GM19328 (cell line): ENCODE measurements at regions not wholly inside any gene's neighbourhood (a gene's known extent, or its start where the extent isn't known, plus 50 kb on each side); places are given as distances from the start of the nearest gene placed in this dataset.
"Not testable (repeated sequence)": the region's sequence is repeated elsewhere in the genome, so short reads cannot be mapped to it uniquely, and the experiment has no call there.

Experiments
- ATAC-seq: cut with Tn5 transposase; IDR thresholded peaks from one replicate; pipeline ENCODE4 v1.9.1; 2021; ENCODE audit warnings: mild to moderate bottlenecking, moderate library complexity; ENCODE audit not compliant: unreplicated experiment

DNA sequence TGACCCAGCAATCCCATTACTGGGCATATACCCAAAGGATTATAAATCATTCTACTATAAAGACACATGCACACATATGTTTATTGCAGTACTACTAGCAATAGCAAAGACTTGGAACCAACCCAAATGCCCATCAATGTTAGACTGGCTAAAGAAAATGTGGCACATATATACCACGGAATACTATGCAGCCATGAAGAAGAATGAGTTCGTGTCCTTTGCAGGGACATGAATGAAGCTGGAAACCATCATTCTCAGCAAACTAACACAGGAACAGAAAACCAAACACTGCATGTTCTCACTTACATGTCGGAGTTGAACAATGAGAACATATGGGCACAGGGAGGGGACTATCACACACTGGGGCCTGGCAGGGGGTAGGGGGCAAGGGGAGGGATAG, 183.0 kb downstream of the HACE1 start:
- ATAC-seq: not testable (repeated sequence)

DNA sequence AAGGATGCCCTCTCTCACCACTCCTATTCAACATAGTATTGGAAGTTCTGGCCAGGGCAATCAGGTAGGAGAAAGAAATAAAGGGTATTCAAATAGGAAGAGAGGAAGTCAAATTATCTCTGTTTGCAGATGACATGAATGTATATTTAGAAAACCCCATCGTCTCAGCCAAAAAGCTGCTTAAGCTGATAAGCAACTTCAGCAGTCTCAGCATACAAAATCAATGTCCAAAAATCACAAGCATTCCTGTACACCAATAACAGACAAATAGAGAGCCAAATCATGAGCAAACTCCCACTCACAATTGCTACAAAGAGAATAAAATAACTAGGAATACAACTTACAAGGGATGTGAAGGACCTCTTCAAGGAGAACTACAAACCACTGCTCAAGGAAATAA, 184.6 kb downstream of the HACE1 start:
- not testable (repeated sequence) for ATAC-seq

DNA sequence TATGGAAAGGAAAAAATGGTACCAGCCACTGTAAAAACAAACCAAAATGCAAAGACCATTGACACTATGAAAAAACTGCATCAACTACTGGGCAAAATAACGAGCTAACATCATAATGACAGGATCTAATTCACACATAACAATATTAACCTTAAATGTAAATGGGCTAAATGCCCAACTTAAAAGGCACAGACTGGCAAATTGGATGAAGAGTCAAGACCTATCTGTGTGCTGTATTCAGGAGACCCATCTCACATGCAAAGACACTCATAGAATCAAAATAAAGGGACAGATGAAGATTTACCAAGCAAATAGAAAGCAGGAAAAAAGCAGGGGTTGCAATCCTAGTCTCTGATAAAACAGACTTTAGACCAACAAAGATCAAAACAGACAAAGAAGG, 186.6 kb downstream of the HACE1 start:
- ATAC-seq: not testable (repeated sequence)

DNA sequence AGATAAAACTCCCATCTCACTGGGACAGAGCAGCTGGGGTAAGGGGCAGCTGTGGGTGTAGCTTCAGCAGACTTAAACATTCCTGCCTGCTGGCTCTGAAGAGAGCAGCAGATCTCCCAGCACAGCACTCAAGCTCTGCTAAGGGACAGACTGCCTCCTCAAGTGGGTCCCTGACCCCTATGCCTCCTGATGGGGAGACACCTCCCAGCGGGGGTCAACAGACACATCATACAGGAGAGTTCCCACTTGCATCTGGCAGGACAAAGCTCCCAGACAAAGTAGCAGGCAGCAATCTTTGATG, 188.2 kb downstream of the HACE1 start:
- not testable (repeated sequence) for ATAC-seq

DNA sequence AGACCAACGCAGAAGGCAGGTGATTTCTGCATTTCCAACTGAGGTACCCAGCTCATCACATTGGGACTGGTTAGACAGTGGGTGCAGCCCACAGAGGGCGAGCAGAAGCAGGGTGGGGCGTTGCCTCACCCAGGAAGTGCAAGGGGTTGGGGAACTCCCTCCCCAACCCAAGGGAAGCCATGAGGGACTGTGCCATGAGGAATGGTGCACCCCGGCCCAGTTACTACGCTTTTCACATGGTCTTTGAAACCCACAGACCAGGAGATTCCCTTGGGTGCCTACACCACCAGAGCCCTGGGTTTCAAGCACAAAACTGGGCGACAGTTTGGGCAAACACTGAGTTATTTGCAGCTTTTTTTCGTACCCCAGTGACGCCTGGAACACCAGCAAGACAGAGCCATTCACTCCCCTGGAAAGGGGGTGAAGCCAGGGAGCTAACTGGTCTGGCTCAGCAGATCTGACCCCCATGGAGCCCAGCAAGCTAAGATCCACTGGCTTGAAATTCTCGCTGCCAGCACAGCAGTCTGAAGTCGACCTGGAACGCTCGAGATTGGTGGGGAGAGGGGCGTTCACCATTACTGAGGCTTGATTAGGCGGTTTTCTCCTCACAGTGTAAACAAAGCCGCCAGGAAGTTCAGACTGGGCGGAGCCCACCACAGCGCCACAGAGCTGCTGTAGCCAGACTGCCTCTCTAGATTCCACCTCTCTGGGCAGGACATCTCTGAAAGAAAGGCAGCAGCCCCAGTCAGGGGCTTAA, 188.7 kb downstream of the HACE1 start:
- ATAC-seq: not testable (repeated sequence)

DNA sequence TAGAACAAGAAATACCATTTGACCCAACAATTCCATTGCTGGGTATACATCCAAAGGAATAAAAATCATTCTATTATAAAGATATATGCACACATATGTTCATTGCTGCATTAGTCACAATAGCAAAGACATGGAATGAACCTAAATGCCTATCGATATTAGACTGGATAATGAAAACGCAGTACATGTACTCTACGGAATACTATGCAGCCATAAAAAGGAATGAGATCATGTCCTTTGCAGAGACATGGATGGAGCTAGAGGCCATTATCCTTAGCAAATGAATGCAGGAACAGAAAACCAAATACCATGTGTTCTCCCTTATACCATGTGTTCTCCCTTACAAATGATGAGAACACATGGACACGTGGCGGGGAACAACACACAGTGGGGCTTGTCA, 190.2 kb downstream of the HACE1 start:
- no peak for ATAC-seq

DNA sequence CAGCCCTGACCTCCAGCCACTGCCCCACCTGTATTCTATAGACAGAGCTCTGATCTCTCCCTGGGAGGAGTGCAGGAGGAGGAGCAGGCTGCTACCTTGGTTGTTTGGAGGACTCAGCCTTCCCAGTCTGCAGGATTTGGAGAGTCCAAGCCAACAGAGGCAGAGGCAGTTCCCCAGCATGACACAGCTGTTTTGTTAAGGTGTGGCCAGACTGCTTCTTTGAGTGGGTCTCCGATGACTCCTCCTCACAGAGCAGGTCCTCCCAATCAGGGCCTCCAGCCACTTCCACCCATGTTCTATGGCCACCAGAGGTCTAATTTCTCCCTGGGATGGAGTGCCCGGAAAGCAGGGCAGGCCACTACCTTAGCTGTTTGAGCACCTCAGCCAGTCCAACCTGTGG, 203.5 kb downstream of the HACE1 start:
- ATAC-seq: no peak

DNA sequence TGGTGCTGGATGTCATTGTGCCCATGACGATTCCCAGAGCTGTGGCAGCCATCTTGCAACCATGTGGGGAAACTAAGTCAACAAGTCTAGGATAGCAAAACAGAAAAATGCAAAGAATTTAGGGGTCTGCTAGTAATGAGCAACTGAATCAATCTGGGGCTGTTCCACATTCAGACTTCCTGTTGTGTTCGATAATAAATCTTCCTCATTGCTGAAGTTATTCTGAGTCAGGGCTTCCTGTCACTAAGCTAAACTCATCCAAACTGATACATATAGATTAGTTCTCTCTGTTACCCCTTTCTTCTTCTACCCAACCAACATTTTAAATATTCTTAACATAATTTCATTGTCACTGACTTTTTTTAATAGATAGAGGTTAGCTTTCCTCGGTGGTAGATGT, 205.9 kb downstream of the HACE1 start:
- no peak for ATAC-seq

DNA sequence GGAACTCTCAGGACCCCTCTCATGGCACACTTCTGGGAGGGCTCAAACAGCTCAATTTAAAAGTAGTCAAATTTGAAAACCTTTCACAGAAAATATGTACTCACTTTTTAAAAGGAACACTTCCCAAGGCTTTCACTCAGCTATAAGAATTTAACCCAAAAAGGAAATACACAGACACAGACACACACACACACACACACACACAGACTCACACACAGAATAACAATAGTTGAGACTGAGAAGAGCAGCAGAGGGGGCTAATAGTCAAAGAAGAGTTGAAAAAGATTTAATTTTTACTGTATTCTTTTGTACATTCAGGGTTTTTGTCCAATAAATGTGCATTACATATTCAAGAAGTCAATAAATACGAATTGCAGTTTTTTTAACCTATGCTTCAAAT, 211.4 kb downstream of the HACE1 start:
- no peak for ATAC-seq

DNA sequence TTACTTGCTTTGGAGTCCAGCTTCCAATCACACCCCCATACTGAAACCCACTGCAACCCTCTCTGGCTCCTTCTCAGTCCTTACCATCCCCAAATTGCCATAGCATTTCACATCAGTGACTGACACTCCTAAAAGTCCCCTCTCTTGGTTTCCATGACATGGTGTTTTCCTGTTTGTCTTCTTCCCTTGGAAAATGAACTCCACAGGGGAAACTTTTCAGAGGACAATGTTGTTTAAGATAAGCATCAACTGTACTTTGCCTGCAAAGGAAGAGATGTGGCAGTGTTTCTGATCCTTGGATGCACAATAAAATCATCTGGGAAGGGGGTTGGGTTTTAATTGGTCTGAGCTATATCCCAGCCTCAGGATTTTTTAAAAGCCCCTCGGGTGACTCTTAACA, 214.9 kb downstream of the HACE1 start:
- ATAC-seq: no peak

DNA sequence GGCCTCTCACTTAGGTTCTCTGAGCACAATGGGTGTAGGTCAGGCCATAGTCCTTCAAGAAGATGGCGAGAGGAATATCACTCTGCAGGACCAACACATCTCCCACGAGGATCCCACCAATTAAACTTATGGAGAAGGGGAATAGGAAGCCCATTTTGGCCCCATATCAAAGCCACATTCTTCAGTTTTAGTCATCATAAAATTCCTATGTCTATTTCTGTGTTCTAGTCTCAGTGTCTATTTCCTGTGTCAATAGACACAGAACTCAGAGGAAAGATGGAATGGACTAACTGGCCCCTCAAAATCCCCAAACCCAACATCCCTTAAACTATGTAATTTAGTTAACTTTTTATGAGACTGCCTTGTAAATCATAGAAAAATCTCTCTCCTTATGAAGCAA, 216.8 kb downstream of the HACE1 start:
- ATAC-seq: no peak

DNA sequence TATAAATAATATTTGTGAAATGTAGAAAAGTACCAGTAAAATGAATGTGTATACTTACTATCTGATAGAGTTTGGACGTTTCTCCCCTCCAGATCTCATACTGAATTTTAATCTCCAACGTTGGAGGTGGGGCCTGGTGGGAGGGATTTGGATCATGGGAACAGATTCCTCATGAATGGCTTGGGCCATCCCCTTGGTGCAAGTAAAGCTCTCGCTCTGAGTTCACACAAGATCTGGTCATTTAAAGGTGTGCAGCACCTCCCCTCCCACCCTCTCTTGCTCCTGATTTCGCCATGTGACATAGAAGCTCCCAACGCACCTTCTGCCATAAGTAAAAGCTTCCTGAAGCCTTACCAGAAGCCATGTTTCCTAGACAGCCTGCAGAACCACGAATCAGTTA, 219.0 kb downstream of the HACE1 start:
- no peak for ATAC-seq

DNA sequence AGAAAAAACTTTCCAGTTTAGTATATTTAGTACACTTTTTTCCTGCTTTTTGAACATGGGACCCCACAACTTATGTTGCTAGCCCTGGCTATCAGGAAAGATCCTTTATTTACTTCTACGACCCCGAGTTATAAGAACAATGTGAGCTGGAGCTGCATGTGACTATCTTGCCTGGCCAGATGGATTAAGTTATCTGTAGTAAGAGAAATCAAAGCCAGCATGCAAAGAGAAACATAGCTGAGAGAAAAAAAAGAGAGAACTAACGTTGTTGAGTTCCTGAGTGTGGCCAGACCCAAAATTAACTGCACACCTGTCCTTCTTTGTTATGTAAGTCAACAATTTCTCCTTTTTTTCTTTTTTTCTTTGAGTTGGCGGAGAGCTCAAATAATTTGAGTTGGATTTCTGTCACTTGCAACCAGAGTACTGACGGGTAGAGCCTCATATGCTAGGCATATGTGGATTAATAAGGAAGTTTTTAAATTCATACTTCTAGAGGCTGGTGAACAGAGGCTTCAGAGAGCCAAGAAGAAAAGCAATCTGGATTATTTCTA, 219.5 kb downstream of the HACE1 start:
- no peak for ATAC-seq

DNA sequence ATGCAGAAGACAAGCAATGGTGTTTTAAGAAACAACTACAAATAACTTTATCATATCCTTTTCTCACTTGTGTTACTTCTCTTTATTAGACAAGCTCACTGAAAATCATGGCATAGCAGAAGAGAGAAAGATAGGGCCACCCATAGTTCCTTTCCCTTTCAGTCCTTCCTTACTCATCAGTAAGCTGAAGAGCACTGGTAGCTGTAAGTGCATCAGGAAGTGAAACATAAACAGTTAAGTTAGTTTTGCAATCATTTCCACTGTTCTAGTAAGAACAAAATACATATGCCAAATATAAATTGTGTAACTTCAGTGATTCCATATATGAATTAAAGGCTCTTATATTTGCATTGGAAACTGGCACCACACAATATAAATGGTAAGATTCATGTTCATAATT, 220.1 kb downstream of the HACE1 start:
- ATAC-seq: peak; percentile 95

DNA sequence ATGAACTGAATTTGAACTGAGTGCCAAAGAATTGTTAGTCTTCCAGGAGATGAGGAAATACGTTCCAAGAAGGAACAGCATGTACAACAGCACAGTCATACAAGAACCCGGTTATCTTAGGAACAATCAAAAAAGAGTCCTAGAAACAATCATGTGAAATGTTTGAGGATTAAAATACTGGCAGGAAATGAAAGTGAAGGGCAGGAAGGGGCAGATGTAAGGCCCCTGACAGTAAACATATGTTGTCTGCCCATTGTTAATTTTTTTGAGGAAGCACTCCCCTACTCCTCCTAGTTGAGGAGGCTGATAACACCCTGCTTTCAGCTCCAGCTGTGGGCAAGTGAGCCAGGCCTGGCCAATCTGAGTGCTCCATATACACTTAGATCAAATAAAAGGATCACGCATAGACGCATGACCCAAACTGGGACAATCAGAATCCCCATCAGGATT, 220.9 kb downstream of the HACE1 start:
- ATAC-seq: no peak

DNA sequence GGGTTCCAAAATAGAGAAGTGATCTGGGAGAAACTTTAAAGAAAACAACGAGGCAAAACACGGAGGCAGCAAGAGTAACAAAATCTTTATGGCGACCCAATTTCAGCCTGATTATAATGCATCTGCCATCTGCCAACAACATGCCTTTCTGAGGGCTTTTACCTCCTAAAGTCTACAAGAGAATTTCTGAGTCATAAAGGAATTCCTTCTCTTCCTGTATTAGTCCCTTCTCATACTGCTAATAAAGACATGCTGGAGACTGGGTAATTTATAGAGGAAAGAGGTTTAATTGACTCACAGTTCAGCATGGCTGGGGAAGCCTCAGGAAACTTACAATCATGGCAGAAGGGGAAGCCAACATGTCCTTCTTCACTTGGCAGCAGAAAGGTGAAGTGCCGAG, 226.6 kb downstream of the HACE1 start:
- ATAC-seq: no peak

DNA sequence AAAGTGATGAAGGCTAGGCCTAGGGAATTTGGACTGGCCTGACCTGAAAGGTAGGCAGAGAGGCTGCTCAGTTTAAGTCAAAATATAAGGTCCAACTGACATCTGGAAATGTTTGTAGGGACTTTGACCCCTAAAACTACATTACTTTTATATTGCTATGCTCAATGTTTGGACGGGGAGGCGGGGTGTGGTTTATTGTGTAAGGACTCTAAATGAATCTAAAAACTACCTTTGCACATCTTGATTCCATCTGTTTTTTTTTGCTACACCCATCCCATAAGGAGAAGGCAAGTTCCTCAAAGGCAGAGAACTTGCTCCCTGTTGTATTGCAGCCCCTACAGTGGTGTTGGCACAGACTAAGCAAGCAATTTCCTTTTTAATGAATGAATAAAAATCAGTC, 227.1 kb downstream of the HACE1 start:
- no peak for ATAC-seq

DNA sequence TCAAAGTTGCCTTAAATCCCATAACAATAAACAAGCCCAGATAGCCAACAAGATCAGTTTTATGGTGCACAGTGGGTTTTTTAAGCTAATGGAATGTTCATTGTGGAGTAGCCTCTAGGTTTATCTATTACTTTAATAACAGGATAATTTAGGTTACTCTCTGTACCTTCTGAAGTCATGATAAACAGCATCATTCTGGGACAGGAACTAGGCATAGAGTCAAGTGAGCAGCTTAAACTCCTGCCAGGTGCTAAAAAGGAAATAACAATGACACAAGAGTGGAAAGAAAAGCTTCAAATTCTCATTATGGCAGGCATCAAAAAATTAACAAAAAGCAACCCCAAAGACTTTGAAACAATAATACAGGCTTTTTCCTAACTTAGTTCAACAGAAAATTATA, 228.8 kb downstream of the HACE1 start:
- no peak for ATAC-seq

DNA sequence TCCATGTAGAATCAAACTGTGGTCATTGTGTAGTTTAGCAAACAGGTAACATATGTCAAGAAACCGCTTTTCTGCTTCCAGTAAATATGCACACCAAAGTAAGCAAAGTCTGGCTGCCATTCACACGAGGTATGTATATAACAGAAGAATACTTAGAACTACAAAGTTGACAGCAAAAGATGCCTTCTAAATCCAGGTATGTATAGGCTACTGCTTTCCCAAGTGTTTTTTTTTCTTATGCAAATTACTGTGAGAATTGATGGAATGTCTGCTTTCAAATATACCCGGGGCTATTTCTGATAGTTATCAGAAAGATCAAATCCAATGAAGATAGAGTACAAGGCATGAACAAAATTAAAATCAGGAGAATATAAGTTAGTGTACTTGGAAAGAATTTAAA, 229.2 kb downstream of the HACE1 start:
- no peak for ATAC-seq

DNA sequence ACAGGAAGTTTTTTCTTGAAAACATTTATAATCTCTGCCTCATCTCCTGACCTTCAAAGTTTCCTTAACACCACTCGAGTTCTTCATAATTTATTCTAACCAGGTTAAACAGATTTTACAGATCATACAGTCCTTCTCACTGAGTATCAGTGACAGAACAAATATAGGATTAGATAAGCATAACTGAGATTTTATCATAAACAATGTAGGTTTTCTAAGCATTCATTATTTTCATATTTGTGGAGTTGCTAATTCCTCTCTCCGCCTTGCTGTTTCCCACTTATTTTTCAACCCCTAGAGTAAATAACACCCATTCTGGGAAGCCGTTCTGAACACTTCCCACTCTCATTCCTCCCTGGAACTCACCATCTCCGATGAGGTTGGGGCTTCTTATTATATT, 229.9 kb downstream of the HACE1 start:
- ATAC-seq: no peak

DNA sequence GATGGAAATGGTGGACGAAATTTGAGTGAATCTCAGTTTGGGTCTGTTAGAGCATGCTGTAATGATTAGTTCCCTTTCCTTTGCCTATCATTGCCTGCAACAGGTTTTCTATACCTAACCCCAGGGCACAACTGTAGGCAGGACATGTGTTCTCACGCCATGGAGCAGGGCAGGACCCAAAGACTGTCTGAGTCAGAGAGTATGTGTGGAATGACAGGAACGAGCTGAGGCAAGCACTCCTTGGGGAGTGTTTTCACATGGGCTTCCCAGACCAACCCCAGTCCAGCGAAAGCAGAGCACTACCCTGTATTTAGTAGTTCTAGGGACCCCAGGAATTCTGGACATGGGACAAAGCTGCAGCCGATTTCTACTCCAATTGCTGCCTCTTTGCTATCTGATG, 234.2 kb downstream of the HACE1 start:
- no peak for ATAC-seq

DNA sequence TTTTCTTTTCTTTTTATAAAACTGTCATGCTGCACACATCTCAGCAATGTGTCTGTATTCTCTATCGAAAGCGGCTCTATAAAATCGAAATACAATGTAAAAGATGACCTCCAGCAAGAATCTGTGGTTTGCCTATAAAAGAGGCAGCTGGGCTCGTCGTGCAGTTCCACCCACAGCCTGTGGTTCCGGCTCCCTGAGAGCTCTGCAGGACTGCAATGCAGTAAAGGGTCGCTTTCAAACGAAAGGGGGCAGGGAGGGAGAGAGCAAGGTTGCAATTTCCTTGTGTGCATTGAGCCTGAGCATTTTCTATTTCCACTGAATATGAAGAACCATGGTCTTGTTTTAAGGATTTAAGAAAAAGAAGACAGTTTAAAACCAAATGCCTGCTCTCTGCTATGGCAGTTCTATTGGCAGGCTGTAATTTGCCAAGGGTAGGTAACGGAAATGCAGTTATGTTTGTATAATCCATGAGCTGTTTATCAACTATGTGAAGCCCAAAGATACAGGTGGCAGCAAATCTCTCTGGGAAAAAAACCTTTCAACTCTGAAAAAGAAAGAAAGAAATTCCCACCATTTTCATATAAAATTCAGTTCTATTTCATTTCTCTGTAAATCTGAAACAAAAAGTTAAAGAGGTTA, 236.5 kb downstream of the HACE1 start:
- ATAC-seq: peak; percentile 55

DNA sequence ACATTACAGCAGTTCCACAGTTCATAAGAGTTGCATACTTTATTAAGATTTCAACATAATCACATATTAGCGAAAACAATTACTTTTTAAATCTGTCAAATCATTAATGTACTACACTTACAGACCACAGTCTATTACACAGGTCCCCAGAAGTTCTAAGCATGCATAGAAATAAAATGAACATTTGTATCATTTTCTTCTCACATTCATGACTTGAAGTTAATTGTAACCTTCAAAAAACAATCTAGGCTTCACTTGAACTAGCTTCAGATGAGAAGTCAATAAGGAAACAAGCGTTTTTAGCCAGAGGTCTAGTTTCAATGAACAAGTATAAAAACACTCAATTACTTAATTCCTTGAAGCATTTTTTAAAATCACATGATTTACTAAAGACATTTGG, 238.3 kb downstream of the HACE1 start:
- no peak for ATAC-seq
